HG03342 (cell line): ENCODE measurements at regions not wholly inside any gene's neighbourhood (a gene's known extent, or its start where the extent isn't known, plus 50 kb on each side); places are given as distances from the start of the nearest gene placed in this dataset.
A peak's percentile ranks its signal among the peaks of the same experiment; 100 is the strongest.
"Not testable (repeated sequence)": the region's sequence is repeated elsewhere in the genome, so short reads cannot be mapped to it uniquely, and the experiment has no call there.

ENCODE experiments used
- ATAC-seq: cut with Tn5 transposase; IDR thresholded peaks from one replicate; pipeline ENCODE4 v1.9.1; 2021; ENCODE audit warnings: mild to moderate bottlenecking, moderate library complexity; ENCODE audit not compliant: unreplicated experiment

DNA sequence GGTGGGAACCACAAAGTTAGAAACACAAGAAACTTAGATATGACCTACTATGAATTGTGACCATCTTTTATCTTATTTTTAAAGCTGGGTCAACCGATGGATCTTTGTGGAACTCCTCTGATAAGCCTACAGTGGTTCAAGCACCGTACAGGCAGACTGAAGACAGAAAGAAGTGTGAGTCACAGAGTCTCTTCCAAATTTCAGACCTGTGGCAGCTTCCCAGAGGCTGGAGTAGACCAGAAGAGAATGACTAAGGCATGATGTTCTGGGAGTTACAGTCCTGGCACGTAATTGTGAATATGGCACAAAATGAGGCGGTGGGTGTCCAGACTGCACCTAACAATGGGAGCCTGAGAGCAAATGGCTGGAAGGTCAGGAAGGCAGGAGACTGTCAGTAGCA lies 70.0 kb downstream of the LMO4 start:
- ATAC-seq, result no peak

DNA sequence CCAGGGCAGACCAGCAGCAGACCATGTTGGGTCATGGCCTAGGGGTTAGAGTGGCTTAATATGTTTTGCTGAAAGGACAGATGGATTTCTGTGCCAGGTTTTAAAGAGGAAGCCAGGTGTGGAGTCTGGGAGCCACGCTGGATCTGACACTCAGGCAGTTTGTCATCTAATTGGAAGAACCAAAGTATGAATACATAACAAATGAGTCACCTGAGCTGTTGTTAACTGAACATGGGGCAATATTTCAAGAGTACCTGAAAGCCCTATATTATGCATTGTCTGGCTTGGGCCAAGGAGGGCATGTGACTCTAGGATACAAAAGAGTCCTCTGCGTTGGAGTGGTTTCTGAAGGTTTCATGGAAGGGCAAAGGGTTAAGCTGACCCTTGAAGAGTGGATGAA lies 70.6 kb downstream of the LMO4 start:
- ATAC-seq, result no peak

DNA sequence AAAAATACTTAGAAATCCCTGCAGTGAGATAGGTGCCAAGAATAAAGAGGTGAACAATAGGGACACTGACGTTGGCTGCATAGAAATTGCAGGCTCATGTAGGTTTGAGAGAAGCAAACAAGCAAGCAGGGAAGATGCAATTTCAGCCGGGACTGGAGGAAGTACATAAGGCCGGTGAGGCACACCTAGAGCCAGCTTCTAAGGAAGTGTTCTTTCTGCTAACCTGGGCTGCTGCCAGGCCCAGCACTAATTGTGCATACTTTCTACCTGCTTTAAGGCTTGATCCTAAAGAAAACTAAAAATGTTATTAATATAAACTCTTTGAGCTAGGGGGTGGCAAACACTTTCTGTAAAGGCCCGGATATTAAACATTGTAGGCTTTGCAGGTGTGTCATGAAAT lies 71.0 kb downstream of the LMO4 start:
- ATAC-seq, result no peak

DNA sequence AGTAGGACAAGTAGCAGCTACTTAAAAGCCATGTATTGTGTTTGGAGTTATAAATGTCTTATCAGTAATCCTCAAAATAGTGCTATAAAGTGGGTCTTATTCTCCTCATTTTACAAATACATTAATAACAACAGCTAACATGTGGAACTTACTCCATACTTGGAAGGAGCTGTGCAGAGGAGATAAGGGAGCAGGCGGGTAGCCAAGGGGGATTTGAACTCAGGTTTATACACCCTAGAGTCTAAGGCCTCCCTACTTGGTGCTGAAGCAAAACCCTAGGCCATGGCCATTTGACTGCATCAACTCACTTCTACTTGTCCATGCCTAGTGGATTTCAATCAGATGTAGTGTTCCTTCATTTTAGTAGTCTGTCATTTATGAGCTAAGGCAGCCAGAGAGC lies 72.1 kb downstream of the LMO4 start:
- ATAC-seq, result no peak

DNA sequence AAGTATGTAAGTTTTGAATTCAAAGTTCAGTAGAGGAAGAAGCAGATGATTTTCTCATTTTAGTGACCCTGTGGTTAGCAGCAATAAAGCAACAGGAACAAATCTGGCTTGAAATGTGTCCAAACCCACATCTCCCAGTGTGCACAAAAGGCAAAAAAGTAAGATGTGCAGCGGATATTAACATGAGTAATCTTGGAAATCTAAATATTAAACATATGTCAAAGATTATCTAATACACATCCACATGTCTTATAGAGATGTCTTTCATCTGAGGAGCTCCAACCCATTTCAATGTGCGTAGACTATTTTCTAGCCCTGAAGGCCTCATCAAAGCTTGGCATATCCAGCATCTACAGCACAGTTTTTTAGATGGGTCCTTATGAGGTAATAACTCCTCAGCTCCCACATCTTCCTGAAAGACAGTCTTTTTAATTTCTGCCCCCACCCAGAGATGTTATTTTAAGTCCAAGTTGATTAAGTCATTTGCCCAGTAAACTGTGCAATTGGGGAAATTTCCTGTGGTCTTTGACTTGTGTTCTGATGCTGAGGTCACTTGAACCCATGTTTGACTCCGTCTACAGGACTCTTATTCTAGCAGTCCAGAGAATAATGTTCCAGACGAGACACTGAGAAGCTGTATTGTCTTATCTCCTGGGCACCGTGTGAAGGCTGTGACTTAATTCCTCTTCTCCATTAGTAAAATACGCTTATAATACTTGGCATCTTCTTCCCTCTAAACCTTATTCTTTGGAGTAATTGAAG lies 73.7 kb downstream of the LMO4 start:
- ATAC-seq, result no peak

DNA sequence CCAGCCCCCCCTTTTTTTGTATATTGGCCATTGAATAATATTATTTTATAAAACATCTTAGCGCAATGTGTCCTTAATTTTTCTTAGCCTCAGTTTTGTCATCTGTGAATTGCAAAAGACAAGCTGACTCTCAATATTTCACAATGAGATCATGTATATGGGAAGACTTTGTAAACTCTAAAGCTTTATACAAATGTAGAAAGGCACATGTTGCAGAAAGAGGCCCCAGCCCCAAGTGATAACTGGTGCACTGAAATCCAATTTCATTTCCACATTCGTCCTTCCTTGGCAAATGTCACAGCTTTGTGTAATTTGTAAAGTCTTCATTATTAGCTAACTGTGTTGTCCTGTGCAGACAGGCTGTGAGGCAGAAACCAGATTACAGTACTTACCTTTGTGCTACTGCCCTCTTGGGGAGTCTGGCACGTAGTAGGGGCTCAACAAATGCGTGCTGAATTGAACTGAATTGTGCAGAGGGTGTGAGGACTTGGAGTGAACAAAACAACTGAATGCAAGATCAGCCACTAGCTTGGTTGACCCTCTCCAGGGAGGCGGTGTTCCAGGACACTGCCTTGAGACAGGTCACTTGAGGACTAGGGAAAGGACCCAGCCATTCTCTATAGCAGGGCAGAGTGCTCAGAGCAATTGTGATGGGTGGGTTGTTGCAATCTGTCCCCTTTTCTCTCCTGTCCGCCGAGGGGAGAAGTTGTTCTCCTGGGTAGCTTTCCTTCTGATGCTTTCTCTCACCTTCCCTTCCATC lies 74.6 kb downstream of the LMO4 start:
- ATAC-seq, result no peak

DNA sequence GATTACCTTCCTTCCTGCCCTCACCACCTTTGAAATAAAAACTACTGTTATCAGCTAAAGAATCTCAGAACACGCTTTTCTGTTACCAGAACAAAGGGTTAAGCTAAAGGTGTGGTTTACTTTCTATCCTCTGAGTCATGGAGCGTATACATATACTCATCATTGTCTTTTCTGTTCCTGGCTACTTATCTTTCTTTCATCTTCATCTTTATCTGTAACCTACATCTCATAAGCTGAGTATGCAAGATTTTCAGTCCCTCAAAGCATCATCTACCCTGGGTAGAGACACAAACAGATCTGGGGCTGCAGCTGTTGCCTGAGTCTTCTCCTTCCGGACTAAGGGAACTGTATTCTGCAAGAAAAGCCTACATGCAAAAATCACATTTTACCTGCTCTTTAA lies 75.6 kb downstream of the LMO4 start:
- no peak for ATAC-seq

DNA sequence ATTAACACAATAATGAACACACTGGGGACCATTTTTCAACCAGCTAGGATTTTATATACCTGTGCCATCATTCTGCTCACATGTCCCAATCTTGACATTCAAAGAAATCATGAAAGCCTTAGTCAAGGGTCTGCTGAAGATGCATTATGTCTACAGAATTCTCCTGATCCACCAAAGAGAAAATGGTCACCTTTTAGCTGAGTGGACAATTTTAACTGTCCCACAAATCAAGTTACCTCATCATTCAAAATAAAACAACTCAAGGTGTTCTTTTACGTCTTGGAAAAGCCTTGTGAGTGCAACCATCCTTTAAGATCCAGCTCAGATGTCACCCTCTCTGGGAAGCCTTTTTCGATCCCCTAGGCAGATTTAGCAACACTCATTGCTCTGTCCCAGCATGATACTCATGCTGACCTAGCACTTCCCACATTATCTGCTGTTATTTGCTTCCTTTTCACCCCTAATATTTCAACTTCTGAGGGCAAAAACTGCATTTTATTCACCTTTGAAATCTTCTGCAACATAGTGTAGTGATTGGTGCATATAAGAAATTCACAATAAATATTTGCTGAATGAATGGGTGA lies 80.1 kb downstream of the LMO4 start:
- no peak for ATAC-seq

DNA sequence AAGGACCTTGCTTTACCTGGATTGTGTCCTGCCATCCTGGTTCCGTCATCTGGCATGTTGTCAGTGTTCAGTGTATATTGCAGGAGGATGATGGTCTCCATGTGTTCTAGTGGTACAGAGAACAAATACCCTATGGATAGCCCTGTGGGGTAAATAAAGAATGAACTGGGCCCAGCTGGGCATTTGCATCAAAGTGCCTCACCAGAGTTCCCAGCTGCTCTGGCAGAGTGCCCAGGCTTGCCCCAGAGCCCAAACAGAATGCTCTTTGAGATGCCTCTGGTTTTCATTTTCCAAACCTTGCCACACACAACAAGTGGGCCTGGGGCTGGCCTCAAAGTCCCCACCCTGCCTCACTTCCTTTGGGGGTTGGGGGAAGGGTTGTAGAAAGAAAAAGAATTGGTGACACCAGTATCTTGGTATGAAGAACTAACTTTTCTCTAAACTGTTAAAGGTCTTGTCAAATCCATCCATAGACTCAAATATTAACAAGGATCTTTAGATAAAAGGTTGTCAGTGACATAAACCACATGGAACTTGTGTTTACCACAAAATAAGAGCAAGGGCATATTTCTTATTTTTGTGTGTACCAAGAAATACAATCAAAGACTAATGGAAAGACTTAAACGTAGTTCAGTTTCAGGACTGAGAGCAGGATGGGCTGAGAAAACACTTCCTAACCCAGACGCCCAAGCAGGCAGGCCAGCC lies 82.2 kb downstream of the LMO4 start:
- ATAC-seq, result no peak

DNA sequence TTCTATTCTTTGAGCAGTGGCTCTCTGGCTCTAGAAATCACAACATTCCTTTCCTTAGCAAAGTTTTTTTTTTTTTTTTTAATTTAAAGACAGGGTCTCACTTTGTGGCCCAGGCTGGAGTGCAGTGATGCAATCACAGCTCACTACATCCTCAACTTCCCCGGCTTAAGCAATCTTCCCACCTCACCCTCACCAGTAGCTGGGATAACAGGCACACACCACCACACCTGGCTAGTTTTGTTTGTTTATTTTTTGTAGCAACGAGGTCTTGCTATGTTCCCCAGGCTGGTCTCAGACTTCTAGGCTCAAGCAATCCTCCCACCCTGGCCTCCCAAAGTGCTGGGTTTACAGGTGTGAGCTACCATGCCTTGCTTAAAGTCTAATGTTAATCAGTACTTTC lies 85.2 kb downstream of the LMO4 start:
- ATAC-seq, result not testable (repeated sequence)

DNA sequence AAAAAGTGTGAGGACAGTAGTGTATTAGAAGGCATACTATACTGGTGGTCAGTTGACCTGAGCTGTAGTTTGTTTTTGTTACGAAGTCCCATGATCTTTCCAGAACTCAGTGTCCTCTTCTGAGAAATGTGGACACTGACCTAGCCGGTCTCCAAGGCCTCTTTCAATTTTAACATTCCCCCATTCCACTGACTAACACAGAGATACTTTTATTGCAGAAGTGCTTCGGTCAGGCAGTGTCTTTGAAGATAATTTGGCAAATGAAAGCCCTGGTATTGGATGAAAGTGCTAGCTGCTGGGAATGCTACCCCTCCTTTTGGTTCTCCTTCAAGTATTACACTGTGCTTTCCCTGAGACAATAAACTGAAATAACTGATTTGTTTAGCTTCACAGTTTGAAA lies 89.4 kb downstream of the LMO4 start:
- no peak for ATAC-seq

DNA sequence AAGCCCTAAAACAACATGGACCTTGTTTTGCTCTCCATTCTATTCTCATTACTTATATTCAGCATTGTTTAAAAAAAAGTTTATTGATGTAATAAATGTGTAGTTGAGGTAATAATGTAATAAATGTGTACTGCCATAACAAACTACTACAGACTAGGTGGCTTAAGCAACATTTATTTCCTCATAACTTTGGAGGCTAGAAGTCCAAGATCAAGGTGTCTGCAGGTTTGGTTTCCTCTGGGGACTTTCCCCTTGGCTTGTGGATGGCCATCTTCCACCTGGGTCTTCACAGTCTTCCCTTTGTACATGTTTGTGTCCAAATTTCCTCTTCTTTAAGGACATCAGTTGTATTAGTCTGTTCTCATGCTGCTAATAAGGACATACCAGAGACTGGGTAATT lies 93.1 kb downstream of the LMO4 start:
- ATAC-seq, result no peak

DNA sequence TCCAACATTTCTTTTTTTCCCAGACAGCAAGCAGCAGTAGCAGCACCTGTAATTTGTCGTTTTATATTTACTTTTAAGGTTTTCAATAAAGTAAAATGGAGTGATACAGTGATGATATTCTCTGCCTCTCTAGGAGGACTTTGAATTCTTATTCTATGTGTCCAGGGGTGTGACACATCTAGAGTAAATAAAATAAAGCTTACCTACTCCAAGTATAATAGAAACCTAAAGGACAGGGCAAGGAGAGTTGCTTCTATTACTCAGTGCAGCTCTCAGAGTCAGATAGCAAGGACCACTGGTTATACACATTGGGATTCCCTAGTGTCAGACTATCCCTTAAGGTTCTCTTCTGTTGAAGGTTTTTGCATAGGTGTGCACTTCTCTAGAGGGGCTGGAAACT lies 95.9 kb downstream of the LMO4 start:
- ATAC-seq, result no peak

DNA sequence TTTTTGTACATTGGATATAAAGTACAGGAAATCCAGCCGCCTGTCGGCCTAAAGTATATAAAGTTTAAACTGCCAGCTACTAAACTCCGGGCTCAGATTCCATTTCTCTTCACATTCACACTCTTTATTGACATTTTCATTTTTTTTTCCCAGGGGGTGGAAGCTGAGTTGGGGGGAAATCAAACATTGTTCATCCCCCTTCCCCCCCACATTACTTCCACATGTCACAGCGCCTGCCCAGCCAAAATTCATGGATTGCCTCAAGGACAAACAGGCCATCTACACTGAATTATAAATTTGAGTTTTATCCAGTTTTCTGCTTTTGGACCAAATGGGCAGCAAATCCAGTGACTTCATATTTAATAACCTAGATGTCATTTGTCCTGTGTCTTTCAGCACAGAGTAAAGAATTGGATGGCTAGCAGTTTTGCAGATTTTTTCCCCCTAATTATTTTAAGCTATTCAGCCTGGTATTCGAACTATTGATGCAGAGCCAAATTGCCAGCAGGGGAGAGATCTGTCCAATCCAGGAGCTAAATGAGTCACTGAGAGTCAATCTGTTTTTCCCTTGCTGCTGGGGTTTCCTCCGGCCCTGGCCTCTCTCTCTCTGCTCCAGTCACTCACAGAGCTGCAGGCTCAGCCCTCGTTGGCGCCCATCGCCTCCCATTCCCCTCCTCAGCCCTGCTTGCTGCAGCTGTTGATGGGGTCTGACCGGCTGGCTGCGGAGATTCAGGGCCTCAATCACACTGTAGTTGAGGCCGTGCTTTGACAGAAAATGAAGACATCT lies 98.0 kb downstream of the LMO4 start:
- ATAC-seq, result no peak

DNA sequence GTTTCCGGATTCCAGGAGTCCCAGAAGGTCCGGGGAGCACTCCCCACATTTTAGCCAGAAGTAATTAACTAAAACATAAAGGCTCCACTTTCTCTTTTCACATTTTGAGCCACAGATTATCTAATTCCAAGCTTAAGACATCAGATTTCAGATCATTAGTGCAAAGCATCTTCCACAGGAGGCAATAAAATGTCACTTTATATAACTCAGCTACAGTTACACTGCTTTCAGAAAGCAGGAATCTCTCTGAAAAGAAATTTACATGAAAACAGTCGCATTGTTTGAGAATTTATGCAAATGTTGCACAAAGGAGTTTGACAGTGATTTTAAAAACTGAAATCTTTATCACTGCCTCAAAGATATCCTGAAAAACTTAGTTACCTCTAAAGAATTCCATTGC lies 99.7 kb downstream of the LMO4 start:
- ATAC-seq, result no peak

DNA sequence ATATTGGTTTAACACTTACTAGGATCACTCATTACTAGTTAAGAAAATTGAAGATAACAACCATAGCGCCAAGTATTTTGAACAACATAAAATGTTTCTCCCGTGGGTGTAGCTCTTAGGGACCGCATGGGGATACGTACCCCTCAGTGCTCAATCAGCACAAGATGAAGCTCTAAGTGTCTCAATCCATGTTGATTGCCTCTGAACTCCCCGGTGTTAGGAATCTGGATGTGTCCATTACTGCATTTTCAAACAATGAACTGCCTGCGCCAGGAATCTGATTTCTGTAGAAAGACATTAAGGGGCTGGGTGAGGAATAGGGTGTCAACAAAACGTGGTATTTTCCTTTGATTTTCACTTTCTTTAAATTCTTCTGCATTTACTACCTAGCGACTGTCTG lies 100.2 kb downstream of the LMO4 start:
- no peak for ATAC-seq

DNA sequence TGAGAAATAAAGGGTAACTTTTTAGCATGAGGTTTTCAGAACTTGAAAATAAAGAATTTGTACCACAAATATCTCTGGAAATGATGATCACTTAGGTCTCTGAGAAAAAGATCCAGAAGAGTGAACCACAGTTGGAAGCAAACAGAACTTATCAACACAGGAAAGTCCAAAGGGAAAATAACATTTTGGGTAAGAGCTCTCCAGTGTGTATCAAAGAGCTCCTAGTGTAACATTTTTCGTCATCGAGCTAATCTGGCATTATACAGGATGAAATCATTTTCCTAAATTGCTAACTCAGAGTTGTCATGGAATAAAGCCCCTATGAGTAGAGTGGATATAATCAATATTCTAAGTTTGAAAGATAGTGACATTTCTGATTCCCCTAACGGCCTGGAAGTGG lies 104.0 kb downstream of the LMO4 start:
- ATAC-seq, result no peak

DNA sequence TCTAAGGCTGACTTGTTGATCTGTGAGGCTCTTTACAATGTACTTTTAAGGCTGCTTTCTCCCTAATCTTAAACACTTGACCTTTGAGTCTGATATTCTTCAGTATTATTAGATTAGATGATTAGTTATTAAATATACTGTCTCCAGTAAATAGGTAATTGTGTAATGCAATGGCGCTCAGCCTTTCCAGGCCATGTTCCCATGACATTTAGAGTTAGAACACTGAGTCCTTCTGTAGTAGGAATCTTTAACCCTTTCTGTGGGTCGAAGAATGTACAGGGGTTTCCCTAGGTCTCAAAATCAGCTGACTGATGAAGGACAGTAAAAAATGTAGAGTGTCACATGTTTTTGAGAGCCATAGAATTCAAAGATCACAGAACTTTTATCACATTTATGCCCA lies 104.4 kb downstream of the LMO4 start:
- not testable (repeated sequence) for ATAC-seq

DNA sequence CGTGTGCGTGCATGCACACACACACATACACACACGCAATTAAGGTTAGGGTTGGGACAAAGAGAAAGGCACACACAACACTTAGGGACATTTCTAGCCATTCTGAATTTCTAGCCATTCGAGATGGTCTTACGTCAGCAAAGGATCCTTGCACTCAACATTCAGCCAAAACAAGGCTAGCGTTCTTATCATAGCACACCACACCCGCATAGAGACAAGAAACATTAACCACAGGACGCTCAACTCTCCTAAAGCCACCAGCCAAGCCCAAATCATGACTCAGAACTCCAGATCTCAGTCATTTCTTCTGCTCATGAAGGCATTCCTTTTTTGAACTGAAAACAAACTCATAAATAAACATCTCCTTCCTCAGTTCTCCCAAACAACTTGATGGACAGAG lies 106.8 kb downstream of the LMO4 start:
- peak; percentile 88 for ATAC-seq

DNA sequence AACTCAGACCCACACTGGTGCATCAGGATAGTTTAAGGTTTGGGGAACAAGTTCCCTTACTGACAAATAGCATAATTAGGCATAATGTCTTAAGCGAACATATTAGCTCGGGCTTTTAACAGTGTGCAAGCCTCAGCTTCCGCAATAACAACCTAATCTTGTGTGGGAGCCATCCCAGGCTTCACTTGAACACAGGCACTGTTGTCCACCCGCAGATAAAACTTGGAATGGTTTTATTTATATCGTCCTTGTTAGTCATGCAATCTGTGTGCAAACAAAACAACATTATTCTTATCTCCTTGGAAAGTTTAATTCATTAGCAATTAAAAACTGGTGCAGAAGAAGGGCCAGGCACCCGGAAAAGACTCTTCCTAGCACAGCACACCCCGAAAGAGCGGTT lies 107.4 kb downstream of the LMO4 start:
- ATAC-seq, result not testable (repeated sequence)

DNA sequence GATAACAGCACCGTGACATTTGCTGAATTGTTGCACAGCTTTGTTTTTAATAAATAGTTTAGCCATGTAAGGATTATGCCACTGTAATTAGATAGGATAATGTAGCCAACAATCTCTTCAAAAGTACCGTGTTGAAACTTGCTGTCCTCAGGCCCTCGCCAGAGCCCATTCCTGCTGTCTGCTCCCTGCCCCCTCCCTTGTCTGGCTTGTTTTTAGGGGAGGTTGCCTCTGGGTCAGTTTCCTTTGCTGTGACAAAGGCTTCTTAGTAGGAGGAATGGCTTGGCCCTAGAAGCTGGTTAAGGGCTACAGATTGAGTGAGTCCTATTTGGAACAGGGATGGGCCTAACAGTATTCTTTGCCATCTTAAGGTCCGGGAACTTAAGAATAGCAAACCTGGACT lies 107.9 kb downstream of the LMO4 start:
- ATAC-seq, result no peak
